ENCODE measurements at regions not wholly inside any gene's neighbourhood (a gene's known extent, or its start where the extent isn't known, plus 50 kb on each side); places are given as distances from the start of the nearest gene placed in this dataset.

GRCh38 chr1:5404412-5405203, 587.6 kb downstream of the NPHP4 start:
- Histone ChIP-seq H3K4me2 (no peak overlapping the region), H3F3A (ENCODE audit: low read depth) (no peaks in the 10 kb centered on the region), H3K27ac (no peak overlapping the region), H3K4me1 (no peaks in the 10 kb centered on the region), H3K36me3 (no peaks in the 10 kb centered on the region), H3K27me3 (no peaks in the 10 kb centered on the region), H3K9me3 (ENCODE audit: low read depth) (no peaks in the 10 kb centered on the region), H3K4me3 (no peak overlapping the region), H3K79me2 (ENCODE audit: low read depth) (no peaks in the 10 kb centered on the region), H4K20me1 (ENCODE audit: low read depth) (no peaks in the 10 kb centered on the region), H3K9ac (no peak overlapping the region), H2AFZ (replicated peaks) (no peak overlapping the region)
- Mint-ChIP-seq H3K4me1 (no peaks in the 10 kb centered on the region), H3K36me3 (no peaks in the 10 kb centered on the region), H3K27ac (no peak overlapping the region), H3K27me3 (ENCODE audit: insufficient read depth, low read depth) (peaks cover 6% of the 10 kb centered on the region), H3K4me3 (no peak overlapping the region), H3K9me3 (no peaks in the 10 kb centered on the region)
- no peak for DNase-seq (ENCODE audit: low spot score)
- TF ChIP-seq CTCF (IDR thresholded peaks at IDR 0.05) = no peak
- no peak for TF ChIP-seq EZH2 (IDR thresholded peaks at IDR 0.05)
- TF ChIP-seq EZH2phosphoT487 (IDR thresholded peaks at IDR 0.05) = no peak

- Histone ChIP-seq H3K4me3 (no peak overlapping the region), H3K27me3 (no peaks in the 10 kb centered on the region), H3K4me1 (no peaks in the 10 kb centered on the region), H3K36me3 (no peaks in the 10 kb centered on the region), H4K20me1 (ENCODE audit: low read depth) (no peaks in the 10 kb centered on the region), H3K4me2 (no peak overlapping the region), H3K27ac (no peak overlapping the region), H3K9me3 (ENCODE audit: low read depth) (no peaks in the 10 kb centered on the region), H3F3A (ENCODE audit: low read depth) (no peaks in the 10 kb centered on the region), H3K79me2 (ENCODE audit: low read depth) (no peaks in the 10 kb centered on the region), H3K9ac (no peak overlapping the region), H2AFZ (replicated peaks) (no peak overlapping the region)
- no peak for DNase-seq (ENCODE audit: low spot score)
- Mint-ChIP-seq H3K27ac (no peak overlapping the region), H3K36me3 (no peaks in the 10 kb centered on the region), H3K9me3 (no peaks in the 10 kb centered on the region), H3K4me3 (no peak overlapping the region), H3K27me3 (ENCODE audit: insufficient read depth, low read depth) (peaks cover 10% of the 10 kb centered on the region), H3K4me1 (no peaks in the 10 kb centered on the region)
- no peak for TF ChIP-seq CTCF (IDR thresholded peaks at IDR 0.05)
- TF ChIP-seq EZH2phosphoT487 (IDR thresholded peaks at IDR 0.05) = no peak
- TF ChIP-seq EZH2 (IDR thresholded peaks at IDR 0.05) = no peak
Observed at GRCh38 chr1:5403935-5404334, 588.3 kb downstream of the NPHP4 start.

- no peaks in the 10 kb centered on the region for H3K4me1 Mint-ChIP-seq
- H3K4me3 ChIP-seq = no peak overlapping the region
- no peaks in the 10 kb centered on the region for H3F3A ChIP-seq (ENCODE audit: low read depth)
- no peaks in the 10 kb centered on the region for H3K79me2 ChIP-seq (ENCODE audit: low read depth)
- H3K36me3 ChIP-seq = no peaks in the 10 kb centered on the region
- no peaks in the 10 kb centered on the region for H3K9me3 ChIP-seq (ENCODE audit: low read depth)
- H3K9ac ChIP-seq = no peak overlapping the region
- H3K27me3 ChIP-seq = no peaks in the 10 kb centered on the region
- H3K36me3 Mint-ChIP-seq = no peaks in the 10 kb centered on the region
- no peak overlapping the region for H2AFZ ChIP-seq (replicated peaks)
- no peak overlapping the region for H3K4me2 ChIP-seq
- no peaks in the 10 kb centered on the region for H4K20me1 ChIP-seq (ENCODE audit: low read depth)
- no peak overlapping the region for H3K27ac Mint-ChIP-seq
- peaks cover 2% of the 10 kb centered on the region for H3K4me1 ChIP-seq
- no peak for TF ChIP-seq CTCF (IDR thresholded peaks at IDR 0.05)
- no peak for TF ChIP-seq EZH2phosphoT487 (IDR thresholded peaks at IDR 0.05)
- no peak for TF ChIP-seq EZH2 (IDR thresholded peaks at IDR 0.05)
- H3K4me3 Mint-ChIP-seq = no peak overlapping the region
- no peak overlapping the region for H3K27ac ChIP-seq
- H3K9me3 Mint-ChIP-seq = no peaks in the 10 kb centered on the region
- peaks cover 10% of the 10 kb centered on the region for H3K27me3 Mint-ChIP-seq (ENCODE audit: insufficient read depth, low read depth)
- DNase-seq (ENCODE audit: low spot score) = no peak
Observed at GRCh38 chr1:5402618-5403017, 589.6 kb downstream of the NPHP4 start.

Data from neural progenitor cell (in vitro differentiated cells).